HG02943 (cell line): ENCODE measurements at regions not wholly inside any gene's neighbourhood (a gene's known extent, or its start where the extent isn't known, plus 50 kb on each side); places are given as distances from the start of the nearest gene placed in this dataset.
"Not testable (repeated sequence)": the region's sequence is repeated elsewhere in the genome, so short reads cannot be mapped to it uniquely, and the experiment has no call there.

Experiments
- ATAC-seq: cut with Tn5 transposase; IDR thresholded peaks from one replicate; pipeline ENCODE4 v1.9.1; 2021; ENCODE audit warnings: mild to moderate bottlenecking, low read depth, moderate library complexity; ENCODE audit not compliant: unreplicated experiment

- no peak for ATAC-seq
Observed at GRCh38 chr1:239125893-239126292, 260.5 kb upstream of the CHRM3 start.

GRCh38 chr1:239125027-239125426, 261.3 kb upstream of the CHRM3 start:
- ATAC-seq = no peak

- ATAC-seq = no peak
Observed at GRCh38 chr1:239123260-239123659, 263.1 kb upstream of the CHRM3 start.

GRCh38 chr1:239112101-239112935, 274.1 kb upstream of the CHRM3 start:
- ATAC-seq = no peak

- ATAC-seq = no peak
Observed at GRCh38 chr1:239107676-239108075, 278.7 kb upstream of the CHRM3 start.

GRCh38 chr1:239106689-239107088, 279.7 kb upstream of the CHRM3 start:
- not testable (repeated sequence) for ATAC-seq

- no peak for ATAC-seq
Observed at GRCh38 chr1:239098400-239099037, 287.8 kb upstream of the CHRM3 start.

- no peak for ATAC-seq
Observed at GRCh38 chr1:239091537-239091936, 294.8 kb upstream of the CHRM3 start.

GRCh38 chr1:239084459-239085080, 301.8 kb upstream of the CHRM3 start:
- ATAC-seq = no peak

- not testable (repeated sequence) for ATAC-seq
Observed at GRCh38 chr1:239081947-239082346, 304.4 kb upstream of the CHRM3 start.

- ATAC-seq = no peak
Observed at GRCh38 chr1:239067480-239067879, 318.9 kb upstream of the CHRM3 start.

- no peak for ATAC-seq
Observed at GRCh38 chr1:239067058-239067457, 319.3 kb upstream of the CHRM3 start.

GRCh38 chr1:239061770-239062169, 324.6 kb upstream of the CHRM3 start:
- ATAC-seq = no peak

GRCh38 chr1:239058190-239058589, 328.2 kb upstream of the CHRM3 start:
- no peak for ATAC-seq

- no peak for ATAC-seq
Observed at GRCh38 chr1:239056940-239057339, 329.4 kb upstream of the CHRM3 start.

- no peak for ATAC-seq
Observed at GRCh38 chr1:239053279-239053678, 333.1 kb upstream of the CHRM3 start.

- no peak for ATAC-seq
Observed at GRCh38 chr1:239049571-239049970, 336.8 kb upstream of the CHRM3 start.

GRCh38 chr1:239044829-239045228, 341.5 kb upstream of the CHRM3 start:
- ATAC-seq = no peak

- ATAC-seq = no peak
Observed at GRCh38 chr1:239040523-239040922, 345.8 kb upstream of the CHRM3 start.

GRCh38 chr1:239031310-239031709, 355.1 kb upstream of the CHRM3 start:
- ATAC-seq = no peak

GRCh38 chr1:239025997-239026694, 360.2 kb upstream of the CHRM3 start:
- no peak for ATAC-seq
